ENCODE measurements at regions not wholly inside any gene's neighbourhood (a gene's known extent, or its start where the extent isn't known, plus 50 kb on each side); places are given as distances from the start of the nearest gene placed in this dataset.

GRCh38 chr6:140915103-140915502 lies 1217.6 kb upstream of the GJE1 start:
- H3K4me3 ChIP-seq, result no peak overlapping the region
- no peaks in the 10 kb centered on the region for H3K27me3 ChIP-seq
- 19 to 43% methylated on average over 1 of the region's 1 CpG for WGBS, 2 donors
- H3K36me3 ChIP-seq (ENCODE audit: low read depth, missing control alignments), result no peaks in the 10 kb centered on the region
- intact Hi-C loops (cut with DNase I; ENCODE audit: low total_unique reads), result no loop called here
- DNase-seq, result no peak
- H3K27ac ChIP-seq, result no peak overlapping the region
- no peaks in the 10 kb centered on the region for H3K9me3 ChIP-seq
- peaks cover 4% of the 10 kb centered on the region for H3K4me1 ChIP-seq
- TF ChIP-seq CTCF (IDR thresholded peaks at IDR 0.05) (no peak), POLR2A (IDR thresholded peaks at IDR 0.05) (no peak)

- no peak for TF ChIP-seq CTCF (IDR thresholded peaks at IDR 0.05)
- TF ChIP-seq POLR2A (IDR thresholded peaks at IDR 0.05), result no peak
- H3K4me3 ChIP-seq, result no peak overlapping the region
- no peak overlapping the region for H3K27ac ChIP-seq
- no peaks in the 10 kb centered on the region for H3K9me3 ChIP-seq
- H3K36me3 ChIP-seq (ENCODE audit: low read depth, missing control alignments), result no peaks in the 10 kb centered on the region
- no peaks in the 10 kb centered on the region for H3K27me3 ChIP-seq
- WGBS, 2 donors, result 86 to 89% methylated on average over 3 of the region's 3 CpGs
- peaks cover 4% of the 10 kb centered on the region for H3K4me1 ChIP-seq
- intact Hi-C loops (cut with DNase I; ENCODE audit: low total_unique reads), result no loop called here
- no peak for DNase-seq
Measured at GRCh38 chr6:140912686-140913085, 1220.0 kb upstream of the GJE1 start.

- 84 to 88% methylated on average over 1 of the region's 1 CpG for WGBS, 2 donors
- no peaks in the 10 kb centered on the region for H3K36me3 ChIP-seq (ENCODE audit: low read depth, missing control alignments)
- no peak overlapping the region for H3K4me3 ChIP-seq
- H3K27ac ChIP-seq, result no peak overlapping the region
- intact Hi-C loops (cut with DNase I; ENCODE audit: low total_unique reads), result no loop called here
- H3K4me1 ChIP-seq, result no peaks in the 10 kb centered on the region
- TF ChIP-seq CTCF (IDR thresholded peaks at IDR 0.05), result no peak
- no peaks in the 10 kb centered on the region for H3K27me3 ChIP-seq
- DNase-seq, result no peak
- no peaks in the 10 kb centered on the region for H3K9me3 ChIP-seq
Measured at GRCh38 chr6:140909625-140910024, 1223.1 kb upstream of the GJE1 start.

GRCh38 chr6:140909156-140909555 lies 1223.6 kb upstream of the GJE1 start:
- H3K4me1 ChIP-seq, result no peaks in the 10 kb centered on the region
- intact Hi-C loops (cut with DNase I; ENCODE audit: low total_unique reads), result no loop called here
- no peak for DNase-seq
- TF ChIP-seq CTCF (IDR thresholded peaks at IDR 0.05), result no peak
- TF ChIP-seq POLR2A (IDR thresholded peaks at IDR 0.05), result no peak
- no peaks in the 10 kb centered on the region for H3K9me3 ChIP-seq
- no peak overlapping the region for H3K27ac ChIP-seq
- H3K36me3 ChIP-seq (ENCODE audit: low read depth, missing control alignments), result no peaks in the 10 kb centered on the region
- H3K4me3 ChIP-seq, result no peak overlapping the region
- no peaks in the 10 kb centered on the region for H3K27me3 ChIP-seq

- Histone ChIP-seq H3K27ac (no peak overlapping the region), H3K9me3 (no peaks in the 10 kb centered on the region), H3K4me3 (no peak overlapping the region), H3K4me1 (no peaks in the 10 kb centered on the region), H3K27me3 (no peaks in the 10 kb centered on the region), H3K36me3 (ENCODE audit: low read depth, missing control alignments) (no peaks in the 10 kb centered on the region)
- no peak for DNase-seq
- TF ChIP-seq CTCF (IDR thresholded peaks at IDR 0.05) (no peak), POLR2A (IDR thresholded peaks at IDR 0.05) (no peak)
- intact Hi-C loops (cut with DNase I; ENCODE audit: low total_unique reads), result no loop called here
Measured at GRCh38 chr6:140908505-140908904, 1224.2 kb upstream of the GJE1 start.
